ENCODE measurements at regions not wholly inside any gene's neighbourhood (a gene's known extent, or its start where the extent isn't known, plus 50 kb on each side); places are given as distances from the start of the nearest gene placed in this dataset.

DNA sequence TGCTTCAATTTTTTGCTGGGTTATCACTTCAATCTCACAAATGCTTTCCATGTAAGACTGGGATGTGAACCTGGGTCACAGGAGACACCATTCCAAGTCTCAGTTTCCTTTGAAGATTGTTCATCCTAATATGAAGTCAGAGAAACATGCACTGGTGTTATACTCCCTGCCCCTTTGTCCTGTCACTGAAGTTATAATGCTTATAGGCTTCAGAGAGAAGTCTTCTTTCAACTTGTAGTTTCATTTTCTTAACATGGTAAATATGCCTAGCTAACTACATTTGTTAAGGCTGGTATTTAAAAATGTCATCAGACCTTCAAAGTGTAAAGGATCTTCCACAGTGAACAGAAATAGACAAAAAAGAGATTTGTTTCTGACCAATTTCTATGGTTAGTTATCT, 1195.9 kb downstream of the MRPL39 start:
- no peak overlapping the region for H3K4me3 Mint-ChIP-seq
- intact Hi-C loops (cut with micrococcal nuclease): no loop called here
- H3K27ac Mint-ChIP-seq: no peak overlapping the region
- no peaks in the 10 kb centered on the region for H3K9me3 Mint-ChIP-seq
- H3K36me3 Mint-ChIP-seq (ENCODE audit: low read depth): no peaks in the 10 kb centered on the region
- no peaks in the 10 kb centered on the region for H3K27me3 Mint-ChIP-seq
- H3K4me1 Mint-ChIP-seq (ENCODE audit: low read depth): no peaks in the 10 kb centered on the region

DNA sequence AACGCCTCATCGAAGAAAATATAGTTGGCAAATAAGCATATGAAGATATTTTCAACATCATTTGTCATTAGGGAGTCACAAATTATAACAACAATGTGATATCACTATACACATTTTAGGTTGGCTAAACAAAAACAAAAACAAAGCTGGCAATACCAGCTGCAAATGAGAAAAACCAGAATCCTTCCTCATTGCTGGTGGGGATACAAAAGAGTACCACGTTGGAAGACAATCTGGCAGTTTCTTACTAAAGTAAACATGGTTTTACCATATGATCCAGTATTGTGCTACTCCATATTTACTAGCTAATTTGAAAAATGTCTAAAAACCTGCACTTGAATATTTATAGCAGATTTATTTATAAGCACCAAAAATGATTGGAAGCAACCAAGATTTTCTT, 1204.1 kb downstream of the MRPL39 start:
- no peaks in the 10 kb centered on the region for H3K36me3 Mint-ChIP-seq (ENCODE audit: low read depth)
- intact Hi-C loops (cut with micrococcal nuclease): no loop called here
- no peaks in the 10 kb centered on the region for H3K9me3 Mint-ChIP-seq

DNA sequence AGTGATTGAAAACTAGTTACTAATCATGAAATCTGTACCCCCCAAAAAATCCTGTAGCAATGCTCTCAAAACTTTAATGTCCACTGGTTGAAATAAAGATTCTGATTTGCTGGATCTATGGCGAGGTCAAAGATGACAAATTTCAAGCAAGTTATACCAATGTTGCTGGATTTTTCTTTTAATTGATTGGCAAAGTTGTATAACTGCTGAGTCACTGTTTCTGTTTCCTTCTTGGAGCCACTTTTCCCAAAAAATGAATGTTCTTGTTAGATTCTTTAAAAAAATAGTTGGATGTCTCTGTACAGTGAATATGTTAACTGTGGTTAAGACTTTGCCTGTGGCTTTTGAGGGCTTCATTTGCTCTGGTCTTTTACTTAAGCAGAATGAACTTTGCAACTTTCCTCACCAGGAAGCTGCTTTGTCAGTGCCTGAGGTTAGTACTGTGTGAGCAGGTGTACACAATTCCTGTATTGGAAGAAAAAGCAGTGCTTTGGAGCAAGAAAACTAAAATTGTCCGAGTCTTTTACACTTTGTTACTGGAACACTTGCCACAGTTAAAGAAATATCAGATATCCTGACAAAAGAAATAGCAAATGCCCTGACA, 1211.9 kb downstream of the MRPL39 start:
- H3K27ac Mint-ChIP-seq: no peak overlapping the region
- H3K4me3 Mint-ChIP-seq: no peak overlapping the region
- no peaks in the 10 kb centered on the region for H3K9me3 Mint-ChIP-seq
- no peaks in the 10 kb centered on the region for H3K4me1 Mint-ChIP-seq (ENCODE audit: low read depth)
- intact Hi-C loops (cut with micrococcal nuclease): no loop called here
- H3K36me3 Mint-ChIP-seq (ENCODE audit: low read depth): no peaks in the 10 kb centered on the region
- H3K27me3 Mint-ChIP-seq: no peaks in the 10 kb centered on the region

More for the DNA sequence above, 1204.1 kb downstream of the MRPL39 start:
- Mint-ChIP-seq H3K4me1 (ENCODE audit: low read depth) (no peaks in the 10 kb centered on the region), H3K4me3 (no peak overlapping the region), H3K27me3 (no peaks in the 10 kb centered on the region), H3K27ac (no peak overlapping the region)

DNA sequence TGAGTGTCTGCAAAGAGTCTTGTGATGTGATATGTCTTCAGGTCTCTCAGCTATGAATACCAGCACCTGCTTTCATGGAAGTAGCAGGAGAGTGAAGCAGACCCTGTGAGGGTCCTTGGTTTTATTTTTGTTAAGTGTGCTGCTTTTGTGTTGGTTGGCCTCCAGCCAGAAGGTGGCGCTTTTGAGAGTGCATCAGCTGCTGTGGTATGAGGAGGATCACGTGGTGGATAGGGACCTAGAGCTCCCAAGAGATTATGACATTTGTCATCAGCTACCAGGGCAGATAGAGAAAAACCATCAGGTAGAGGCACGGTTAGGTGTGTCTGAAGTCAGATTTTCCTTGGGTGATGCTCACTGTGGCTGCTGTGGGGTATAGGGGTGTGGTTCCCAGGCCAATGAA, 1232.1 kb downstream of the MRPL39 start:
- Mint-ChIP-seq H3K4me3 (no peak overlapping the region), H3K9me3 (no peaks in the 10 kb centered on the region), H3K4me1 (ENCODE audit: low read depth) (no peaks in the 10 kb centered on the region), H3K27ac (no peak overlapping the region), H3K36me3 (ENCODE audit: low read depth) (no peaks in the 10 kb centered on the region), H3K27me3 (no peaks in the 10 kb centered on the region)
- intact Hi-C loops (cut with micrococcal nuclease): no loop called here

DNA sequence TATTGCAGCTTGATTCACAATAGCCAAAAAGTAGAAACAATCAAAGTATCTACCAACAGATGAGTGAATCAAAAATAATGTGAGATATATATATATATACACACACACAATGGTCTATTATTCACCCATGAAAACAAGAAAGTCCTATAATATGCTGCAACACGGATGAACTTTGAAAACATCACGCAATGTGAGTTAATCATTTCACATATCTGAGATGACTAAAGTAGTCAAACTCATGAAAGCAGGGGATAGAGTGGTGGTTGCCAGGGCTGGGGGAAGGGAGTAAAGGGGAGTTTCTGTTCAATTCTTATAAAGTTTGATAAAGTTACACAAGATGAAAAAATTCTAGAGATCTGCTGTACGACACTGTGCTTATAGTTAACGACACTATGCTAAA, 1234.8 kb downstream of the MRPL39 start:
- H3K4me1 Mint-ChIP-seq (ENCODE audit: low read depth): no peaks in the 10 kb centered on the region
- H3K36me3 Mint-ChIP-seq (ENCODE audit: low read depth): no peaks in the 10 kb centered on the region
- H3K27me3 Mint-ChIP-seq: no peaks in the 10 kb centered on the region
- no peaks in the 10 kb centered on the region for H3K9me3 Mint-ChIP-seq
- H3K4me3 Mint-ChIP-seq: no peak overlapping the region
- no peak overlapping the region for H3K27ac Mint-ChIP-seq
- intact Hi-C loops (cut with micrococcal nuclease): no loop called here

DNA sequence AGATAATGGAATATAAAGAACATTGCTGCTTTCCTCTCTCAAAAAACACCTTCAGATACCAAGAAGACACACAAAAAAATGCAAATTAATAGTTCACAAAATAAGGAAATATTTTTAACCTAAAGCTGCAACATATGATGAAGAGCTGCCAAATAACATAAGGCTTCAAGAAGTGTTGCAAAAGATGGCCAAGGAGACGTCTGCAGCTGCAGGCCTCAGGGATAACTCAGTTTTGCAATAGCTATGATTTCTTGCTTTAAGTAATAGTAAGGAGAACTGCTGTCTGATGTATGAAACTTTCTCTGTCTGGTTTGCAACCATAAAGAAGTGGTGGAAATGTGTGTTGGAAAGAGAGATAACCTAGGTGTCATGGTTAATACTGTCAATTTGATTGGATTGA, 1237.5 kb downstream of the MRPL39 start:
- Mint-ChIP-seq H3K27me3 (no peaks in the 10 kb centered on the region), H3K4me1 (ENCODE audit: low read depth) (no peaks in the 10 kb centered on the region), H3K27ac (no peak overlapping the region), H3K4me3 (no peak overlapping the region), H3K36me3 (ENCODE audit: low read depth) (no peaks in the 10 kb centered on the region), H3K9me3 (no peaks in the 10 kb centered on the region)
- intact Hi-C loops (cut with micrococcal nuclease): no loop called here

DNA sequence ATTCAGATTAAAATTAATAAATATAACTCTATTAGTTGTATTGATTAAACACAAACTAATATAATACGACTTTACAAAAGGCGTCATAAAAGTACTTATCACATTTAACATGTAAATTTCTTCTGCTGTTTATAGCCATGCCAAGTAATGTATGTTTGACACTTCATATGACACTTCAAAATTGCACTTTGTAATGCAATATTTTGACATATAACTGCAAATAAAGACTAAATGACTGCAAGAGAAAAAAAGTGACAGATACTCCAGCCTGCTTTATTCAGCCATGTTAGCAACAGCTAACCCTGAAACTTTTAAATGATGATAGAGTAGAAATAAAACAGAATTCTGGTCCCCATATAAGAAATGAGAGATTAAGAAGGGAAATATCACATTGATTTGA, 1238.0 kb downstream of the MRPL39 start:
- Mint-ChIP-seq H3K27ac (no peak overlapping the region), H3K27me3 (no peaks in the 10 kb centered on the region), H3K4me3 (no peak overlapping the region), H3K36me3 (ENCODE audit: low read depth) (no peaks in the 10 kb centered on the region), H3K4me1 (ENCODE audit: low read depth) (no peaks in the 10 kb centered on the region), H3K9me3 (no peaks in the 10 kb centered on the region)
- intact Hi-C loops (cut with micrococcal nuclease): no loop called here

DNA sequence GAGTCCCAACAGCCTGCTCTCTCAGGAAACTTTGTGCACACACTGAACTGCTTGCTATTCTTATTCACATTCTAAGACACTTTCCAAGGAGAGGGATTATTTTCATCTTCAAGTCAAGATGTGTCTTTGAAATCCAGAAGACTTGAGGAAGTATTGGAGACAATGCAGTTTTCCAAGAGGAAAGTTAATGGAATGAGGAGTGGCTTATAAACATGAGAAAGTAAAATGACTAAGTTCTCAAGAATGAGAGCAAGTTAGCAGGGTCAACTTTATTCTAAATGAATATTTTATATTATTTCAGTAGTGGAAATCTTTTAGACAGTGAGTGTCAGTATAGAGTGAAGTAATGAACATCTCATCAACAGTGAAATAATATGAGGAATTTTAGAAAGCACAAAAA, 1239.3 kb downstream of the MRPL39 start:
- intact Hi-C loops (cut with micrococcal nuclease): no loop called here
- Mint-ChIP-seq H3K4me1 (ENCODE audit: low read depth) (no peaks in the 10 kb centered on the region), H3K9me3 (no peaks in the 10 kb centered on the region), H3K27ac (no peak overlapping the region), H3K27me3 (no peaks in the 10 kb centered on the region), H3K4me3 (no peak overlapping the region), H3K36me3 (ENCODE audit: low read depth) (no peaks in the 10 kb centered on the region)

DNA sequence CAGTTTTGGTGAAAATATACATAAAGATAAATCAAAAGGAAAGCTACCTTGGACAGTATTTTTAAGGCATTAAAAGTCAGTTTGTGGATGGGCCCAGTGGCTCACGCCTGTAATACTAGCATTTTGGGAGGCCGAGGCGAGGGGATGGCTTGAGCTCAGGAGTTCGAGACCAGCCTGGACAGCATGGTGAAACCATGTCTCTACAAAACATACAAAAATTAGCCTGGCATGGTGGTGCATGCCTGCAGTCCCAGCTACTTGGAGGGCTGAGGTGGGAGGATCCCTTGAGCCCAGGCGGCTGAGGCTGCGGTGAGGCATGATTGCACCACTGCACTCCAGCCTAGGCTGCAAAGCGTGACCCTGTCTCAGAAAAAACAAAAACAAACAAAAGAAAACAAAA, 1253.8 kb downstream of the MRPL39 start:
- H3K4me1 Mint-ChIP-seq (ENCODE audit: low read depth): no peaks in the 10 kb centered on the region
- no peak overlapping the region for H3K4me3 Mint-ChIP-seq
- intact Hi-C loops (cut with micrococcal nuclease): no loop called here
- no peak overlapping the region for H3K27ac Mint-ChIP-seq
- H3K36me3 Mint-ChIP-seq (ENCODE audit: low read depth): no peaks in the 10 kb centered on the region
- H3K9me3 Mint-ChIP-seq: no peaks in the 10 kb centered on the region
- H3K27me3 Mint-ChIP-seq: no peaks in the 10 kb centered on the region

DNA sequence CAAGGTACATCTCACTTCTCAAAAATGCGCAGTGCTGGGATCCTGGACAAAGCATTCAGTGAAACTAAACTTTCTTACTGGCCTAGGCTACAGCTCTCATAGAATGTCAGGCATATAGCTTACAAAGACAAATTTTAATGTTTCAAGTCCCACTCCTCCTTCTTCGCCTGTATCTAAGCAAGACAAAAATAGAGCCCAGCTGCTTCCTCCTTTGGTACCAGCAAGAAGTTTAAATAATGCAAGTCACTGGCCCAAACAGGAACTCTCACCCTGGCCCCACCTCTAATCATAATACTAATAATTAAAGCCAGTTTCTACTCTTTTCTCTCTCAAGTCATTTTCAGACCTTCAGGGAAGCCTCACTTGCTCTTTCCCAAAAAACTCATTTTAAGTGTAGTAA, 1267.9 kb downstream of the MRPL39 start:
- H3K9me3 Mint-ChIP-seq: no peaks in the 10 kb centered on the region
- no peaks in the 10 kb centered on the region for H3K27me3 Mint-ChIP-seq
- H3K4me1 Mint-ChIP-seq (ENCODE audit: low read depth): peaks cover 5% of the 10 kb centered on the region
- intact Hi-C loops (cut with micrococcal nuclease): no loop called here
- no peaks in the 10 kb centered on the region for H3K36me3 Mint-ChIP-seq (ENCODE audit: low read depth)
- no peak overlapping the region for H3K27ac Mint-ChIP-seq
- no peak overlapping the region for H3K4me3 Mint-ChIP-seq

DNA sequence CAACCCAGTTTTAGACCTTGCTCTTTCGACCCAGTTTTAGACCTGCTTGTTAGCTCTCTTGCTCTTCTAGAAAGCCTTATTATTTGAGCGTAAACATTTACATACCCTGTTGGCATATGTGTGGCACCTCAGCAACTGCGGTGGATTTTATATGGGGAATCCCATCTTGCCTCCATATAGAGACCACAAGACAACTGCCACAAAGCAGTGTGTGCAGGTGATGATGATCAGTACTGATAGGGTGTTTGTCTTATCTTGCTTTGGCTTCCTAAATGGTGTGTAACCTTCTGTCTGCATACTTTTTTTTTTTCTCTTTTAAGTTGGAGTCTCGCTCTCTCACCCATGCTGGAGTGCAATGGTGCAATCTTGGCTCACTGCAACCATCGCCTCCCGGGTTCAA, 1270.8 kb downstream of the MRPL39 start:
- intact Hi-C loops (cut with micrococcal nuclease): no loop called here
- Mint-ChIP-seq H3K9me3 (no peaks in the 10 kb centered on the region), H3K27ac (no peak overlapping the region), H3K4me1 (ENCODE audit: low read depth) (peaks cover 5% of the 10 kb centered on the region), H3K4me3 (no peak overlapping the region), H3K27me3 (no peaks in the 10 kb centered on the region), H3K36me3 (ENCODE audit: low read depth) (no peaks in the 10 kb centered on the region)

DNA sequence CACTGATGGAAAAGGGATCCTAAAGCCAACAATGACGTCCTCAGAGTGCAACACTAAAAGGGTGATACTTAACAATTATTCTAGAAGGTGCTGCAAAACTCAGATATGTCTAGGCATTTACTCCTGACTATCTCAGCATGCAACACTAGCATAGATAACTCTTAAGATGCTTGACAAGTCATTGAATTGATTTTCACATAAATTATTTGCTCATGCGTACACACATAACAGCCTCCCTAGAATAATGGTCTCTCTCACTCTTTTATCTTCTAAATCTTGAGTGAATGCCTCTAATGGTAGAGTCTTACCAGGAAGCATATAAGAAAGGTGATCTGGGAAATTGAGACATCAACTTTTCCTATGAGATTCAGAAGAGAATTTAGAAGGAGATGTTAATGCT, 1283.7 kb downstream of the MRPL39 start:
- H3K4me3 Mint-ChIP-seq: no peak overlapping the region
- no peaks in the 10 kb centered on the region for H3K27me3 Mint-ChIP-seq
- intact Hi-C loops (cut with micrococcal nuclease): no loop called here
- H3K36me3 Mint-ChIP-seq (ENCODE audit: low read depth): no peaks in the 10 kb centered on the region
- H3K9me3 Mint-ChIP-seq: no peaks in the 10 kb centered on the region
- H3K27ac Mint-ChIP-seq: no peak overlapping the region
- no peaks in the 10 kb centered on the region for H3K4me1 Mint-ChIP-seq (ENCODE audit: low read depth)

DNA sequence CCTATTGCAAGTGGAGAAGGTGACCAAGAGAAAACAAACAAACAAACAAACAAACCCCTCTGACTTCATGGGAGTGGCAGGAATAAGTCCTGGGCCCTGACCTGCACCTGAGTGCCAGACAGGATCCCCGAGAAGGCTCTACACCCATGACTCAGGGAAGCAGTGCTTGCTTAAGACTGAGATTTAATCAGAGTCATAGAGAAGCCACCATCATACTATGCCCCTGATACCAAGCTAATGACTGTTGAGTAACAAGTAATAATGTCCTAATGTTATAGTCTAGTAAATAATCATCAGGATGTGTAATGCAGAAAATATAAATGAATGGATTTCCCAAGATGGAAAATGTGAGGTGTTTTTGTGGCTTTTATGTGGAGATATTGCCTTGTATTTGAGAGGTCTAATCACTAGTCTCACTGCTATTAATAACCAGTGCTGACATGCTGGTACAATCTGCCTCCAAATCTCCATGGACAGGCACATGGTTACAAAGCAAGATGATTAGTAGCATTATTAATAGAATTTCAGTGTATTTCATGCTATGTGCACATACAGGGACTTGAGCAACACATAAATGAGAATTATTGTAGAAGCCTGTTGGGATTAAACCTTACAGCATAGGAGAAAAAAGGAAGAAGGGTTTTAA, 1290.9 kb downstream of the MRPL39 start:
- H3K4me3 Mint-ChIP-seq: no peak overlapping the region
- H3K36me3 Mint-ChIP-seq (ENCODE audit: low read depth): no peaks in the 10 kb centered on the region
- no peaks in the 10 kb centered on the region for H3K4me1 Mint-ChIP-seq (ENCODE audit: low read depth)
- H3K27ac Mint-ChIP-seq: no peak overlapping the region
- peaks cover 9% of the 10 kb centered on the region for H3K9me3 Mint-ChIP-seq
- no peaks in the 10 kb centered on the region for H3K27me3 Mint-ChIP-seq
- intact Hi-C loops (cut with micrococcal nuclease): no loop called here

DNA sequence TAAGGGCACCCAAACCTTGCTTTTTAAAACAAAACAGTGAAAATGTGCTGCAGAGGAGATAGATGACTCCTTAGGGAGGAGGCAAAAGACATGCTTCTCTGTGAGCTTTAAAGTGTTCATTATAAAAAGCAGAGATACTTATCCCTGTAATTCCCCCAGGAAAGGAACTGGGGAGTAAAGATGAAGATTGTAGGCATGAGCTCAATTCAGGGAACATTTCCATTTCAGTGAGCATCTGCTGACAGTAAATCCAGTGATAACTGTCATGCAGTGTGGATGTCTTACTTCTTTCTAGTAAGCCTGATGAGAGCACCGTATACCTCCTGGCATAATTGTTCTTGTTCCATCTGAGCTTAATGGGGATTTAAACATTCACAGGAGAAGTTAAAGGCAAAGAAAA, 1296.5 kb downstream of the MRPL39 start:
- Mint-ChIP-seq H3K4me3 (no peak overlapping the region), H3K36me3 (ENCODE audit: low read depth) (no peaks in the 10 kb centered on the region), H3K27ac (no peak overlapping the region), H3K27me3 (no peaks in the 10 kb centered on the region), H3K4me1 (ENCODE audit: low read depth) (no peaks in the 10 kb centered on the region), H3K9me3 (peaks cover 19% of the 10 kb centered on the region)
- intact Hi-C loops (cut with micrococcal nuclease): no loop called here

DNA sequence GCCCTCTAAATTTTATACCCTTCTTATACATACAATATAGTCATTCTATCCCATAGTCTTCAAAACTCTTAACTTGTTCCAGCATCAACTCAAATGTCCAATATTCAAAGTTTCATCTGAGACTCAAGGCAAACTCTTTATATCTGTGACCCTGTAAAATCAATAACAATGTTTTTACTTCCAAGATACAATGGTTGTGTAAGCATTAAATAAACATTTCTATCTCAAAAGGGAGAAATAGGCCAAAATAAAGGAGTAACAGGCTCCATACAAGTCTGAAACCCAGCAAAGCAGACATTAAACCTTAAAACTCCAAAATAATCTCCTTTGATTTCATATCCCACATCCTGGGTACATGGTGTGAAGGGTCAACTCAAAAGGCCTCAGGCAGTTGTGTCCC, 1299.1 kb downstream of the MRPL39 start:
- Mint-ChIP-seq H3K4me3 (no peak overlapping the region), H3K27ac (no peak overlapping the region), H3K36me3 (ENCODE audit: low read depth) (no peaks in the 10 kb centered on the region), H3K9me3 (peaks cover 16% of the 10 kb centered on the region), H3K4me1 (ENCODE audit: low read depth) (no peaks in the 10 kb centered on the region), H3K27me3 (no peaks in the 10 kb centered on the region)
- intact Hi-C loops (cut with micrococcal nuclease): no loop called here

Measured in dendritic cell treated with granulocyte-macrophage colony-stimulating factor and Interleukin-4, amounts not matched to agents 40 ng/mL and 50 ng/mL, for 4 days (primary cell).